Keratinocyte (primary cell): ENCODE measurements at regions not wholly inside any gene's neighbourhood (a gene's known extent, or its start where the extent isn't known, plus 50 kb on each side); places are given as distances from the start of the nearest gene placed in this dataset.

Experiments
- EZH2 ChIP-seq: IDR thresholded peaks from one replicate; pipeline ENCODE4 v1.6.1; 2012; ENCODE audit warnings: inconsistent platforms, mild to moderate bottlenecking, low read length, moderate library complexity
- TF ChIP-seq, protein P1 (sequence below), 3 experiments: IDR thresholded peaks in 1 of 3; conservative IDR thresholded peaks in 1 of 3; optimal IDR thresholded peaks in 1 of 3; 2 replicates in 2 of 3; 3 replicates in 1 of 3; pipeline versions ENCODE3 to v1.5.1; 2011; ENCODE audit warnings: low read length in 3 of 3, mild to moderate bottlenecking in 3 of 3, moderate library complexity in 2 of 3, control low read depth in 1 of 3, inconsistent platforms in 1 of 3; ENCODE audit not compliant: insufficient read depth in 2 of 3; ENCODE audit errors: extremely low read depth in 1 of 3

DNA sequence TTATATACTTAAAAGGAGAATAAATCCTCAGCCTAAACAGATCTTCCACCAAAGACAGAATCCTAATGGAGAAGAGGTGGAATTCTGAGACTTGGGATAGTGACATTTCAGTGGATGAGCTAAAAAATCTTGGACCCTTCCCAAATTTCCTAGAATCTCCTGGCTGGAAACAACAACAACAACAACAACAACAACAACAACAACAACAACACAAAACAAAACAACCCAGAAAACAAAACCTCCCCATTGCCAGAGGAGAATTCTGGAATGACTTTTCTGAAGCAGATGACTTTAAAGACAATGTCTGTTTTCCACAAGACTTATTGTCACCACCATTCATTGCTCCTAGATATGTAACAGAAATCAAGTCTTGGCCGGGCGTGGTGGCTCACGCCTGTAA lies 322.1 kb downstream of the ARL4A start:
- TF ChIP-seq, protein P1, sequence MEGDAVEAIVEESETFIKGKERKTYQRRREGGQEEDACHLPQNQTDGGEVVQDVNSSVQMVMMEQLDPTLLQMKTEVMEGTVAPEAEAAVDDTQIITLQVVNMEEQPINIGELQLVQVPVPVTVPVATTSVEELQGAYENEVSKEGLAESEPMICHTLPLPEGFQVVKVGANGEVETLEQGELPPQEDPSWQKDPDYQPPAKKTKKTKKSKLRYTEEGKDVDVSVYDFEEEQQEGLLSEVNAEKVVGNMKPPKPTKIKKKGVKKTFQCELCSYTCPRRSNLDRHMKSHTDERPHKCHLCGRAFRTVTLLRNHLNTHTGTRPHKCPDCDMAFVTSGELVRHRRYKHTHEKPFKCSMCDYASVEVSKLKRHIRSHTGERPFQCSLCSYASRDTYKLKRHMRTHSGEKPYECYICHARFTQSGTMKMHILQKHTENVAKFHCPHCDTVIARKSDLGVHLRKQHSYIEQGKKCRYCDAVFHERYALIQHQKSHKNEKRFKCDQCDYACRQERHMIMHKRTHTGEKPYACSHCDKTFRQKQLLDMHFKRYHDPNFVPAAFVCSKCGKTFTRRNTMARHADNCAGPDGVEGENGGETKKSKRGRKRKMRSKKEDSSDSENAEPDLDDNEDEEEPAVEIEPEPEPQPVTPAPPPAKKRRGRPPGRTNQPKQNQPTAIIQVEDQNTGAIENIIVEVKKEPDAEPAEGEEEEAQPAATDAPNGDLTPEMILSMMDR (optimal IDR thresholded peaks at IDR 0.05 in 1 of 3, IDR thresholded peaks at IDR 0.05 in 1 of 3, conservative IDR thresholded peaks at IDR 0.05 in 1 of 3; ENCODE audit: extremely low read depth in 1 of 3, insufficient read depth in 2 of 3, low read length in 3 of 3) = no peak
- TF ChIP-seq EZH2 = no peak
